ENCODE measurements at regions not wholly inside any gene's neighbourhood (a gene's known extent, or its start where the extent isn't known, plus 50 kb on each side); places are given as distances from the start of the nearest gene placed in this dataset.

DNA sequence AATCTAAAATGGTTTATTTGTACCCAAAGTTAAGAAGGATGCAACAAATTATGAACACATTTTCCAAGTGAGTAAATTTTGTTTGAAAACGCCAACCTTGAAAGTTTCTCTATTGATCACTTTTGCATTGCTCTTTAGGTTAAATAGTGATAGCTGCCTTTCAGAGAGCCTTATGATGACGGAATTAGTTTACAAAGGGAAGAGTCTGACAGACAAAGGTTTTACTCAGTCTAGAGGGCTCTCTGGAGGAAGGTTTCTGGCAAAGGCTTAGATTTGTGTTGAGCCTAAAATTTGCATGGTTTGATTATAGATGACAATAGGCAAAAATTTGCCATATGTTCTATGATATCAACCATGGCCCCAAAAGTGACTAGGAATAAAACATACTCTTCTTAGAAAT is 95.9 kb upstream of the RUNX1 start:
- no peak for DNase-seq
- WGBS (ENCODE audit: extremely low coverage, insufficient read length, low lambda C conversion rate), result no CpG with 5 or more reads among the region's 2 CpGs
- no peak overlapping the region for H3T11ph ChIP-seq (ENCODE audit: low read length)
- no peak overlapping the region for H3K9ac ChIP-seq (ENCODE audit: extremely low read depth, insufficient read length, low read length)
- no peak overlapping the region for H4K5ac ChIP-seq (ENCODE audit: insufficient read length, low read depth, low read length)
- no peak overlapping the region for H3K18ac ChIP-seq (ENCODE audit: insufficient read length, low read depth, low read length)
- H2BK5ac ChIP-seq (ENCODE audit: insufficient read length, low read length), result no peak overlapping the region
- Mint-ChIP-seq H3K4me1 (no peaks in the 10 kb centered on the region), H3K4me3 (no peak overlapping the region), H3K27ac (no peak overlapping the region), H3K36me3 (ENCODE audit: insufficient read depth in 1 of 3, low read depth in 3 of 3) (peaks cover 0 to under 1% (median 0%) of the 10 kb centered on the region in 3 experiments; a peak in 1 of 7 replicates), H3K9me3 (no peaks in the 10 kb centered on the region; a peak in 1 of 5 replicates), H3K27me3 (ENCODE audit: low read depth) (no peaks in the 10 kb centered on the region; the same call in 1 of the 2 replicates)
- no peak overlapping the region for H3K4ac ChIP-seq (ENCODE audit: low read depth, low read length)
- H3K4me2 ChIP-seq (ENCODE audit: insufficient read depth, insufficient read length, low read length), result no peak overlapping the region
- no peaks in the 10 kb centered on the region for H3K4me1 ChIP-seq (ENCODE audit: insufficient read depth, low read length)
- H2AK5ac ChIP-seq (ENCODE audit: insufficient read length, low read length), result no peak overlapping the region
- no peaks in the 10 kb centered on the region for H3K27me3 ChIP-seq (ENCODE audit: insufficient read depth, low read length)
- H3K23me2 ChIP-seq (ENCODE audit: insufficient read length, low read depth, low read length, poor library complexity, severe bottlenecking), result no peaks in the 10 kb centered on the region
- H3K79me2 ChIP-seq (ENCODE audit: insufficient read depth, low read length), result no peaks in the 10 kb centered on the region
- no peak overlapping the region for H2AFZ ChIP-seq (ENCODE audit: low read length)
- H2BK15ac ChIP-seq (ENCODE audit: low read depth, low read length), result no peak overlapping the region
- H3K79me1 ChIP-seq (ENCODE audit: insufficient read depth, low read depth, low read length, poor library complexity, severe bottlenecking), result no peaks in the 10 kb centered on the region
- H2BK120ac ChIP-seq (ENCODE audit: low read depth, low read length, poor library complexity, severe bottlenecking), result no peak overlapping the region
- H3K27ac ChIP-seq (ENCODE audit: insufficient read length, low read depth, low read length), result no peak overlapping the region
- H3K23ac ChIP-seq (ENCODE audit: insufficient read length, low read depth, low read length), result no peak overlapping the region
- TF ChIP-seq, protein P1, sequence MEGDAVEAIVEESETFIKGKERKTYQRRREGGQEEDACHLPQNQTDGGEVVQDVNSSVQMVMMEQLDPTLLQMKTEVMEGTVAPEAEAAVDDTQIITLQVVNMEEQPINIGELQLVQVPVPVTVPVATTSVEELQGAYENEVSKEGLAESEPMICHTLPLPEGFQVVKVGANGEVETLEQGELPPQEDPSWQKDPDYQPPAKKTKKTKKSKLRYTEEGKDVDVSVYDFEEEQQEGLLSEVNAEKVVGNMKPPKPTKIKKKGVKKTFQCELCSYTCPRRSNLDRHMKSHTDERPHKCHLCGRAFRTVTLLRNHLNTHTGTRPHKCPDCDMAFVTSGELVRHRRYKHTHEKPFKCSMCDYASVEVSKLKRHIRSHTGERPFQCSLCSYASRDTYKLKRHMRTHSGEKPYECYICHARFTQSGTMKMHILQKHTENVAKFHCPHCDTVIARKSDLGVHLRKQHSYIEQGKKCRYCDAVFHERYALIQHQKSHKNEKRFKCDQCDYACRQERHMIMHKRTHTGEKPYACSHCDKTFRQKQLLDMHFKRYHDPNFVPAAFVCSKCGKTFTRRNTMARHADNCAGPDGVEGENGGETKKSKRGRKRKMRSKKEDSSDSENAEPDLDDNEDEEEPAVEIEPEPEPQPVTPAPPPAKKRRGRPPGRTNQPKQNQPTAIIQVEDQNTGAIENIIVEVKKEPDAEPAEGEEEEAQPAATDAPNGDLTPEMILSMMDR (conservative IDR thresholded peaks at IDR 0.05), result no peak
- no peaks in the 10 kb centered on the region for H4K20me1 ChIP-seq (ENCODE audit: control insufficient read depth, insufficient read depth, insufficient read length)
- no peak overlapping the region for H3K56ac ChIP-seq (ENCODE audit: insufficient read length, low read depth, low read length)
- H3K14ac ChIP-seq (ENCODE audit: insufficient read depth, low read length), result no peak overlapping the region
- no peak overlapping the region for H2BK20ac ChIP-seq (ENCODE audit: low read depth, low read length, poor library complexity, severe bottlenecking)
- H2BK12ac ChIP-seq (ENCODE audit: insufficient read length, low read depth, low read length), result no peak overlapping the region
- H4K91ac ChIP-seq (ENCODE audit: insufficient read length, low read depth, low read length), result no peak overlapping the region
- H3K9me3 ChIP-seq (ENCODE audit: control insufficient read depth, low read depth, low read length), result no peaks in the 10 kb centered on the region
- no peak overlapping the region for H4K8ac ChIP-seq (replicated peaks; ENCODE audit: insufficient read length, low read depth, low read length)

Measured in H9 (cell line).